ENCODE measurements at regions not wholly inside any gene's neighbourhood (a gene's known extent, or its start where the extent isn't known, plus 50 kb on each side); places are given as distances from the start of the nearest gene placed in this dataset.

DNA sequence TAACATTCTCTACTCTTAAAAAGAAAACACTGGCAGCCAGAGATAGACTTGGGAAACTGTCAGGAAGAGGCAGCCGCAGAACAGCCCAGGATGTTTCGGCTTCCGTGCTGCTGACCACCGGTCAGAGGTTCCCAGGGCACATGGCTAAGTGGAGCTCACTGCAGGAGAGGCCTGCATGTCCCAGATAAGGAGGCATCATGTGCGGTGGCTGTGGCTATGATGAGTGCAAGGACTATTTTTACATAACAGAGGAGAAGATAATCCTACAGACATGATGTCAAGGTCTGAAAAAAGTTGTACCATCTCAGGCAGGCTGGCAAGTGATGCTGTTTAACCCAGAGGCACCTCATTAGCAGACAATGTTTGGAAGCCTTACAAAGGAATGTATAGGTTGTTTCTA lies 252.3 kb downstream of the CYRIA start:
- TF ChIP-seq, protein P1, sequence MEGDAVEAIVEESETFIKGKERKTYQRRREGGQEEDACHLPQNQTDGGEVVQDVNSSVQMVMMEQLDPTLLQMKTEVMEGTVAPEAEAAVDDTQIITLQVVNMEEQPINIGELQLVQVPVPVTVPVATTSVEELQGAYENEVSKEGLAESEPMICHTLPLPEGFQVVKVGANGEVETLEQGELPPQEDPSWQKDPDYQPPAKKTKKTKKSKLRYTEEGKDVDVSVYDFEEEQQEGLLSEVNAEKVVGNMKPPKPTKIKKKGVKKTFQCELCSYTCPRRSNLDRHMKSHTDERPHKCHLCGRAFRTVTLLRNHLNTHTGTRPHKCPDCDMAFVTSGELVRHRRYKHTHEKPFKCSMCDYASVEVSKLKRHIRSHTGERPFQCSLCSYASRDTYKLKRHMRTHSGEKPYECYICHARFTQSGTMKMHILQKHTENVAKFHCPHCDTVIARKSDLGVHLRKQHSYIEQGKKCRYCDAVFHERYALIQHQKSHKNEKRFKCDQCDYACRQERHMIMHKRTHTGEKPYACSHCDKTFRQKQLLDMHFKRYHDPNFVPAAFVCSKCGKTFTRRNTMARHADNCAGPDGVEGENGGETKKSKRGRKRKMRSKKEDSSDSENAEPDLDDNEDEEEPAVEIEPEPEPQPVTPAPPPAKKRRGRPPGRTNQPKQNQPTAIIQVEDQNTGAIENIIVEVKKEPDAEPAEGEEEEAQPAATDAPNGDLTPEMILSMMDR (IDR thresholded peaks at IDR 0.05; ENCODE audit: insufficient read depth, low read length, severe bottlenecking): no peak
- no peak overlapping the region for H3K4me3 ChIP-seq (ENCODE audit: low read depth, low read length)
- no peak for DNase-seq (ENCODE audit: low read depth)

DNA sequence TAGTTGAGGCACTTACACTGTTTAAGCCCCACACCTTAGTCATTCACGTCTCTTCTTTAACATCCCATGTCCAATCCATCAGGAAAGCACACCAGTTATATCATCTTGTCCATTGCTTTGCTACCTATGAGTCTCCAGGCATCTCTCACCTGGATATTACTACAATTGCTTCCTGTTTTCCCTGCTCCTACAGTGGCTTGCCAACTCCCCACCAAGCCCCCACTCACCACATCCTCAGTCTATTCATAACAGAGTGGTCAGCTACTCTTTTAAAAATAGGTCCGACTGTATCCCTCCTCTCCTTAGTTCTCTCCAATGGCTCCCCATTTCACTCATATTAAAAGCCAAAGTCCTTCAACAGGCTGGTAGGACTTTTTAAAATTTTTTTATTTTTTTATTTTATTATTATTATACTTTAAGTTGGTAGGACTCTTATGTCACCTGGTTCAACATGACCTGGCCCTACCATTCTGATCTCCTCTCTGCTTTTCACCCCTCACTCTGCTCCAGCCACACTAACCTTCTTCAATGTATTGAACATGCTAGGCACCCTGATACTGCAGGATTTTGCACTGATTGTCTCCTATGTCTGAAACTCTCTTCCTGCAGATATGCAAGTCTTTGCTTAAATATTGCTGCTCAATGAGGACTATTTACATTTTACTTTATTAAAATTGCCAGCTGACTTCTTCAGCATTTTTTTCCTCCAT lies 253.2 kb downstream of the CYRIA start:
- Histone ChIP-seq H3K27me3 (ENCODE audit: control insufficient read depth, insufficient read depth, low read length) (no peaks in the 10 kb centered on the region), H3K36me3 (ENCODE audit: control insufficient read depth, insufficient read depth, low read length) (no peaks in the 10 kb centered on the region), H3K4me3 (ENCODE audit: low read depth, low read length) (no peak overlapping the region)
- FAIRE-seq (no peak), DNase-seq (ENCODE audit: low read depth) (no peak)
- TF ChIP-seq, protein P1 (IDR thresholded peaks at IDR 0.05; ENCODE audit: insufficient read depth, low read length, severe bottlenecking): no peak

More for the DNA sequence above, 252.3 kb downstream of the CYRIA start:
- no peak for FAIRE-seq
- H3K27me3 ChIP-seq (ENCODE audit: control insufficient read depth, insufficient read depth, low read length): no peaks in the 10 kb centered on the region
- H3K36me3 ChIP-seq (ENCODE audit: control insufficient read depth, insufficient read depth, low read length): no peaks in the 10 kb centered on the region

DNA sequence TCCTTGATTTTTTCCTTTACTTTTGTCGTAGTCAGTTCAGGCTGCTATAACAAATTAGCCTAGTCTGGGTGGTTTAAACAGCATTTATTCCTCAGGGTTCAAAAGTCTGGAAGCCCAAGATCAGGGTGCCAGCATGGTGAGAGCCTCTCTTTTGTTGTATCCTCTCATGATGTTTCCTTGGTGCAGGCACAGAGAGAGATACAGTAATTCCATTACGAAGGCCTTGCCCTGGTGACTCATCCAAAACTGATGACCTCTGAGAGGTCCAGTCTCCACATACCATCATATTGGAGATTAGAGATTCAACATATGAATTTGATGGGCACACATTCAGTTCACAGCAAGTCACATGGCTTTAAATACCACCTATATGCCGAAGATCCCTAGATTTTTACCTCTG lies 253.8 kb downstream of the CYRIA start:
- no peak overlapping the region for H3K4me3 ChIP-seq (ENCODE audit: low read depth, low read length)
- no peaks in the 10 kb centered on the region for H3K36me3 ChIP-seq (ENCODE audit: control insufficient read depth, insufficient read depth, low read length)
- FAIRE-seq (no peak), DNase-seq (ENCODE audit: low read depth) (no peak)
- H3K27me3 ChIP-seq (ENCODE audit: control insufficient read depth, insufficient read depth, low read length): no peaks in the 10 kb centered on the region
- TF ChIP-seq, protein P1 (IDR thresholded peaks at IDR 0.05; ENCODE audit: insufficient read depth, low read length, severe bottlenecking): no peak

DNA sequence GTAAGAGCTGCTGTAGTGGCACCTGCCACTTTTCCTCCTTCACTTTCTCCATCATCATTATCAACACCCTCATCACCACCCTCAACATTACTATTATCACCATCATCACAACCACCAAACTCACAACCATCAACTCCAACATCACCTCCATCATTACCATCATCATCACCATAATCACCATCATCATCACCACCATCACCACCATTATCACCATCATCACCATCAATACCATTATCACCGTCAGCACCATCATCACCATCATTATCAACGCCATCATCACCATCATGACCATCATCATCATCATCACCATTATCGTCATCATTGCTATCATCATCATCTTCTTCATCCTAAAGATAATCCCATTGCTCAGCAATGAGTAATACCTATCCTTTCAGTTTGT lies 255.8 kb downstream of the CYRIA start:
- TF ChIP-seq, protein P1 (IDR thresholded peaks at IDR 0.05; ENCODE audit: insufficient read depth, low read length, severe bottlenecking): no peak
- no peak for DNase-seq (ENCODE audit: low read depth)
- FAIRE-seq: no peak
- Histone ChIP-seq H3K4me3 (ENCODE audit: low read depth, low read length) (no peak overlapping the region), H3K36me3 (ENCODE audit: control insufficient read depth, insufficient read depth, low read length) (no peaks in the 10 kb centered on the region), H3K27me3 (ENCODE audit: control insufficient read depth, insufficient read depth, low read length) (no peaks in the 10 kb centered on the region)

DNA sequence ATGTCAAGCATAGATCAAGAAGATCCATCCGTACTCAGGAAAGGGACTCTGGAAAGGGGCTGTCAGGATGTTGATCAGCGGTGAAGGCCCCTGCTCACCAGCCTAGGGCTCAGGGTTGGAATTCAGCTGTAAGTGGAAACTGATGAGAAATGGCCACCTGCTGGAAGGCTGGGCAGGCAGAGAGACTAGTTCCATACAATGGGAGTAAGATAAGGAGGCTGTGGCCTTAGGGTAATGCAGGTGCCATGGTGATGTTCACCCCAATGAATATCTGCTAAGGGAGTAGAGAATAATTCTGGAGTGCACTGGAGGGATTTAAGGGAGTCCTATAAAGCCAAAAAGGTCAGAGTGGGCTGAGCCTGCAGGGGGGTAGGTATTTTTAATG lies 256.6 kb downstream of the CYRIA start:
- Histone ChIP-seq H3K4me3 (ENCODE audit: low read depth, low read length) (no peak overlapping the region), H3K36me3 (ENCODE audit: control insufficient read depth, insufficient read depth, low read length) (no peaks in the 10 kb centered on the region), H3K27me3 (ENCODE audit: control insufficient read depth, insufficient read depth, low read length) (no peaks in the 10 kb centered on the region)
- TF ChIP-seq, protein P1 (IDR thresholded peaks at IDR 0.05; ENCODE audit: insufficient read depth, low read length, severe bottlenecking): no peak
- DNase-seq (ENCODE audit: low read depth): no peak
- FAIRE-seq: no peak
